AML-193 (cell line): ENCODE measurements at regions not wholly inside any gene's neighbourhood (a gene's known extent, or its start where the extent isn't known, plus 50 kb on each side); places are given as distances from the start of the nearest gene placed in this dataset.

Experiments
- DNase-seq, 2 experiments: peaks; one replicate each; lab custom pipeline; 2025; lab: John Stamatoyannopoulos, UW

DNA sequence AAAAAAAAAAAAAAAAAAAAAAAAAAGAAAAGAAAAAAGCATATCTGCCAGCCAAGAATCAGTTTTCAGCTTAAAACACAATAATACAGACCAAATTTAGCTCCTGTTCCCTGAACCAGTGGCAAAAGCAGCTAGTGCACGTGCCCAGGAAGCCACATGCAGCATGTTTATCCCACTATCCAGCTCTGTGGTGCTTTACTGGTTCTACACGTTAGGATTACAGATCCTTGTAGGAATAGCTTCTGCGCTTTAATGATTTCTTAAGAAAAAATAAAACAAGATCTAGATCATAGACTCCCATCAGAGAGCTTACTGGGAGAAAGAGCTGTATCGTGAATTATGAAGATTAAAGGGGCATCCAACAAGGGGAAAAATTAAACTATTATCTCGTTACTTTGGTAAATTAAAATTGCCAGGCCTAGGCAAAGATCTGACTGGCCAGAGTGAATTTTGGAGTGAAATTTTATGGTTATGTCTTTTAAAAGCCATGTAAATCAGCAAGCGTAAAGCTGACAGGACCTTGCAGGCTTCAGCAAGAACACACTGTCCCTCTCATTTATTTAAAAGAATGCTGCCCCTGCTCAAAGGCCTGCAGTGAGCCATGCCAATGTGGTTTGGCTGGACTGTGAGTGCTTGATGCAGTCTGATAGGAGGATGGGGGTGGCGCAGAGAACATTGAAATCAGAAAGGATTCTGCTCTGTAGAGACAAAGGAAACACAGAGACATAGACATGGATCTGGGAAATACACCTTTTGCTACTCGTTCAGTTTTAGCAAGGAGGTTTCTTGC, 177.3 kb upstream of the PHYHIPL start:
- DNase-seq, result no peak

DNA sequence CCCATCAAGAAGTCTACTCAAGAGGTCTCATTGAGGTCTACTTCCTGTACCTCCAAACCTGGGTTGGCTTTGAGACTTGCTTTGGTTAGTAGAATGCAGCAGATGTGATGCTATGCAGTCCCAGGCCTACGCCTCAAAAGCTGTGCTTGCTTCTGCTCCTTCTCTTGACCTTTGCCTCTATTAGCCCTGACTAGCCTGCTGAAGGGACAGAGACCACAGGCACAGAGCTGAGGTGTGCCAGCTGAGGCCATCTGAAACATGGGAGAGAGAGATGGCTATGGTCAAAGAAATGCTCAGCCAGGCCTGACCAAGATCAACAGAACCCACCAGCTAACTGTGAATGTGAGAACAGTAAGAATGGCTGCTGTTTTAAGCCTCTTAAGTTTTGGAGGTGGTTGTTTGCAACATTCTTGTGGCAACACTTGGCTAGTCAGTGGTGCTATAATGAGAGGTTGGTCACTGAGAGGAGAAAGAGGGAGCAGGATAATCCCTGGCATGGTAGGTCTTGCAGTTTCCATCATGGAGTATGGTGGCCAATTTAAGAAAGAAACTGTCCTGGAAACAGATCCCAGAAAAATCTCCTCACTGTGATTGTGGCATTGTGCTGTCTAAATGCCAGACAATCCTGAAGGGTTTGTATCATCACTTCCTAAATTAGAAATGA, 176.1 kb upstream of the PHYHIPL start:
- DNase-seq, result no peak

DNA sequence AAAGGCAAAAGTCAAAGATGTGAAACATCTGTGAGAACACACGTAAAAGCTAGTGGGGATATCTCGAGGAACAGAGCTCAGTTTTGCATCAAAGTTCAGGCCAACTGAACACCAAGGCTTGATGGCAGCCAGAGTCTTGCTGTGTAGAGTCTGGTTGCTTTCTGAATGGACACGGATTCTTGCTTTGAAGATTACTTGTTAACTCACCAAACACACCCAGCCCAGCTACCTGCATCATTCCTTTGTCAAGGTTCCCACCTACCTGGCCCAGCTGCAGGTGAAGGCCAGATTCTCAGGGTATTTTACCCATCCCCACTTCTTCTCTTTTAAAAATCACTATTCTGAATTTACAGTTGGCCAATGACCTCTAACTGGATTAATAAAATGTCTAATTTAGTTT, 174.4 kb upstream of the PHYHIPL start:
- no peak for DNase-seq

DNA sequence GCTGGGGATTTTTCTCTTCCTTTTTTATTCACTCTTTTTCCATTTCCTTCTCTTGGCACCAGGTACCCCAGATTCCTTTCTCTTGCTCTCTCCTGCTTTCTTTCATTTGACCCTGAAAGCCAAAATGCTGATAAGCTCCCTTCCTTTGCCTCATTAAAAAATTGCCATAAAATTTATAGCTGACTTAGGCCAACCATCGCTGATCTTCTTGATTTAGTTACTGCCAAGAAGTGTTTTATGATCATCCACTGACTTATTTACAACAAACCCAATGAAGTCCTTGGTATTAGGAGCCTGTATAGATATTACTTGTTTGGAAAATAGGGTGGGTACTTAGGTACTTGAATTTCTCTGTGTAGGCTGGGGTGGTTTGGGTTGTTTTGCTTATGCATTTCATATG, 173.2 kb upstream of the PHYHIPL start:
- DNase-seq, result no peak

DNA sequence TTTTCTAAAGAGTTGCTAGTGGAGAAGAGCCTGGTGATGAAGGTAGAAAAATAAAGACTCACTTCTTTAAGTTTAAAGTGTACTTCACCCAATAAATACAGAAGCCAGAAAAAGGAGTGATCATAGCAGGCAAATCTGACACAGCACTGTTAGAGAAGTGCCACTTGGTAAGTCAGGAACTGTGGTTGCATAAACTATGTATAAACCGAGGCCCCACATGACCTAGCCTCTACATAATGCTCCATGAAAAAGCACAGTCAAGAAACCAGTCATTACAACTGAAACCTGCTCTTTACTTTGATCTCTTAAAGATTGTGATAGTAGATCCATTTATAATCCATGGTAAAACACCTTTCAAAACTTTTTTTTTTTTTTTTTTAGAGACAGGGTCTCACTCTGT, 172.1 kb upstream of the PHYHIPL start:
- DNase-seq, result no peak

DNA sequence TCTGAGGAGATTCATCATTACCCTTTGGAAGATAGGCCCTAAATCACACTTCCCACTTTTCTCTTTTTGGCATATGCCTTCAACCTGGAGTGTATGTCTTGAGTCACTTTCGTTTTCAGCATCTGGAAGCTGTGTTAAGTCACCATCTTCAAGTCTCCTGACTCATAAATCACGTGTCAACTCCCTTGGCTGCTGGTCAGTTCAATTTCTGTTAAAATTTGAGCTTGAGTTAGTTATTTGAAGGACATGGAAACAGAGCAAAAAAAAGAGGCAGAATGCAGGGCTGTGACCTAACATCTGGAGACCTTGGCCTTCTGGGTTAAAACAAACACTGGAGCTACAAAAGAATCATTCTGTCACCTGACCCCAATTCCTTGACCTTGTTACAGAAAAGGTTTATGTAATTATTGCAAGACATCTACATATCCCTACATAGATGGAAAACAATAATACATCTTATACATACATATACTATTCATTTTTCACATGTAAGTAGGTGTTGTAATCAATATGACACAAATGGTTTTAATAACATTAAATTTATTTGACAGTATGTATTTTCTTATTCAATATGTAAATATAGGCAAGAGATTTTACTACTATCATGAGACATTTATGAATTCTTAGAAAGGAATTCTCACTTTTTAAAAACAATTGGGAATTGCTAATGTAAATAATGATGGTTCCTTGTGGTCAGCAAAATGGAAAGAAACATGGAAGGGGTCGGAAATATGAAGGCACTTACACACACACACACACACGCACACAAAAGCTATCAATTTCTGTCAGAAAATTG, 169.7 kb upstream of the PHYHIPL start:
- DNase-seq, result no peak

DNA sequence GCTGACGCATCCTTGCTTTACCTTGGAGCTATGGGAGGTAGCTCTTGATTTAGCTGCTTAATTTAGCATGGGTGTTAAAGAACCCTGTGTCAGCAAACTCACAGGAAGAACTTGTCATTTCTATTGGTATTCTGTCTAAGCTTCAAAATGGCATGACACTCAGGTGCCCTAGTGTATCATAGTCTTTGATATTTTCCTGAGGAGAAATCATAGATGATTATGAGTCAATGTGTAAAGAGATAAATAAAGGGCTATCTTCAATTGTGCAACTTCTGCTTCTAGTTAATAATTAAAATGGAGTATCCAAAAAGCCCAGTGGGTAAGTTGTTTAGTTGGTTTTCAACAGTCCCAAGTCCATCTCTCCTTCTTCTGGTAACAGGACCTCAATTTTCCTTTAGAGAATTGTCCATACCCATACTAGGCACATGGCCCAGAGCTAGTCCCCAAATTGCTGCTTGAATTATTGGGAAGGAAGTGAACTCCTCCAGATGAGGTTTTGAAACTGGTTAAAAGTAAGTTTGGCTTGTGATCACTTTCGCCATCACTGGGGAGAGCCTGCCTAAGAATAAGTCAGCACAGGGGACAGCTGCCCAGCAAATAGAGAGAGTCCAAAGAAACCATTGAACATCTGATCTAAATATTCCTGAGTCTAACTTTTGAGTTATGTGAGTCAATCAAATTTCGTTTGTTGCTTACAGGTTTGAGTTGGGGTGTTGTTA, 169.0 kb upstream of the PHYHIPL start:
- DNase-seq, result no peak

DNA sequence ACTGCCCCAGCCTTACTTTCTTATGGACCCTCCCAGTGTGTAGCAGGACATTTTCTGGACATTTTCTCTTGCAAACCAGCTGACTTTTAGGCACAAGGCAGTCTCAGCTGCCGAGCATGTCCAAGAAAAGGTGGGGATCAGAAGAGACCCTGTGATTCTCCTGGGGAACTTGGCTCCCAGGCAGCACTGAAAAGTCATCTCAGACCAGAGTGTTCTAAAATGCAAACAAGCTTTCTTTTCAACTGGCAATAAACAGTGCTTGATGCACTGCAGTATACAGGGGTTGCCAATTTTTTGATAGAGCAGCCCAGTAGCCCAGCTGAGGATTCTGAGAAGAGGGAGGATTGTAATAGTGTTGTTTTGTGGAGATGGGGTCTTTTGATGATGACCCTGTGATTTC, 168.0 kb upstream of the PHYHIPL start:
- DNase-seq, result no peak

DNA sequence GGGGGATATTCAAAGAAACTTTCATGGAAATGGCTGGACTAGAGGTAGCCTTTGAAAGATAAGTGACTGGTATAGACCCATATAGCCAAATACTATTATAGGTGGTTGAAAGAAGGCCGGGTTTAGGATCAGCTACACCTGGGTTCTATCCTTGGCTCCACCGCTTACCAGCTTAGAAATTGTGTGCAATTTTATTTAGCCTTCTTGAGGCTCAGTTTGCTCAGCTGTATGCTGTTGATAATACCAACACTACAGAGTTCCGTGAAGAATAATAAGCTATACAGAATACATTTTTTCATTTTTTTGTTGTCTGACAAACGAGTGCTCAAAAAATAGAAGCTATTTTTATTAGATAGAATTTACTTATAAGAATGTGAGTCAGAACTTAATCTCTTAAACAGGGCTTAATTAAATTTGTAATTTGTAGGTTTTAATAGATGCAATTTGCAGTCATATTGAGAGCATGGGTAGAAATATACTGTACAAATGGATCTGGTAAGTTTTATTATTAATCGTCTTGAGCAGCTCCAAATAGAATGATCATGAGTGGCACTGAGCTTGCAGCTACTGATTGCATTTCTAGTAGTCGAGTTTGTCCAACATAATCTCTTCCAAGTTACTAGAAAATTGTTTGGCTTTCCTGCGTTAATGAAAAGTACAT, 164.3 kb upstream of the PHYHIPL start:
- no peak for DNase-seq

DNA sequence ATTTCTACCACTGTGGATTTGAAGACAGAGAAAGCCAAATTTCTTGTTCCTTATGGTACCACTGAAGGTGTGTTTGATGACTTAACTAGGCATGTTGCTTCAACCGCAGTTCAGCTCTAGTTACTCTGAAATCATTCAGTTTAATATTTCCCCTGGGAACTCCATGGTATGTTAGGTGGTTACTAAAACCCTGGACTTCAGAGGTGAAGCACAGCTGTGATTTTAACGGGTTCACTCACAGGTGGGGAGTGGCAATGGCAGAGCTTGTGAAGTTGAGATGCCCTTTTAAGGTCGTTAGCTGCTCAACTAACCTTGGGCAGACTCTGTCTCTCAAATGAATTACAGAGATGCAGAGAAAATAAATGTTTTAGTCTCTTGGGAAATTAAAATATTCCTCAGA, 163.6 kb upstream of the PHYHIPL start:
- DNase-seq, result no peak

DNA sequence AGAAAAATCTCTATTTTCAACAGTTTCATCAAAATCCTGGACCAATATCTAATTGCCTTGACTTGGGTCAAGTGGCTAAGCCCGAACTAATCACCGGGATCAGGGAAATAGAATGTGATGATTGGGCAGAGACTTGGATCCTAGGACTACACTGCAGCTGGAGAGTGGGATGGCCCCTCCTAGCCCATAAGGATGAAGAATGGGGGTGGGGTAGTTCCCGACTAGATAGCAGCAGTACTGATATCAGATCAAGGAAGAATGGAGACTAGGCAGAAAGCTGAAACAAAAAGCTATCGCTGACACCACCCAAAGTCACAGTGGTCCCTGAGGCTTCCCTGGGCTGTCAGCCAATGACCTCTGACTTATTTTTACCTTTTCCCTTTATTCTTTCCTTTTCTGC, 160.4 kb upstream of the PHYHIPL start:
- DNase-seq, result no peak

DNA sequence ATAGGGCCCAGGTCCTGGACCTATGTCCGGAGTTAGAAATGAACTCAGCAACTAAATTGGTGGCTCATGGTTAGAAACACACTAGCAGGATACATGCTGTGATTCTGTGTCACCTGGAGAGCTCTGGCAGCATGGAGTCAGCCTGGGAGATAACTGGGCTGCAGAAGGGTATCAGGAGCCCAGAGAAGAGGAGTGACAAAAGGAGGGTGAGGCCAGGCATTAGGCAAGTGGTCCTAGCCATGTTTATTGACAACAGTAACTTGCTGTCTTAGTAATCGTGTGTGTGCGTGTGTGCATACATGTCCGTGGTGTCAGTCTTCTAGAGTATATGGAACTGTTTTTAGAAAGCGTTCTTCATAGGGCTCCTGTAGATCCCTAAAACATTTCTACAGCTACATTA, 157.5 kb upstream of the PHYHIPL start:
- no peak for DNase-seq

DNA sequence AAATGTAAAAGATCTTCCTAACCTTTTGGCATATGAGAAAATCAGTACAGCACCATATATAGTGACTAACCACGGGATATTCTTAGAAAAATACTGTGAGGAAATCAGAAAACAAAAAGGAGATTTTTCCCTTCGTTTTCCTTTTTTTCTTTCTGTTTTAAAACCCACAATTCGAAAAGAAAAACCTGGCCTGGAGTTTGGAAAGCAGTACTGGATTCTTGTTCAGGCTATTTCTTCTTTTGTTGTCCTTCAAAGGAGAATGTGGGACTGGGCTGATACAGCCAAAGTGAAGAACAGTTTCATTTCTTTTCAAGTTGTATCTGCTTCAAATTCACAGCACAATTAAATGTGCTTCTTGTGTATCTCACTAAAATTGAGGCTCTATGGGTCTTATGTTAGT, 156.8 kb upstream of the PHYHIPL start:
- no peak for DNase-seq

DNA sequence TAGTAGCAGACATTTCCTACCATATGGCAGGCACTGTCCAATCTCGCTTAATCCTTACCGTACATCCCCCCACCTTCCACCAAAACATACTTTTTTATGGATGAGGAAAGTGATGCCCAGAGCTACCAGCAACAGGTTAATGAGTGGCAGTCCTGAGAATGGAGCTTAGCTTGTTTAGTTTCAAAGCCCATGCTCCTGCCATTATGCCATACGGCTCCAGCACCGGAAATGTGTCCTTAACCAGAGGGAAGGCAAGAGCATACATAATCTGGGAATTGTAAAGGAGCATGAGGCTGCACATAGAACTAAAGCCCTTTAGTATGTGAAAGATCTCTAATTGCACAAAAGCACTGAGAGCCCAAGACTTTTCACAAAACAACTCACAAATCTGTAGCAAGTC, 155.9 kb upstream of the PHYHIPL start:
- DNase-seq, result no peak

DNA sequence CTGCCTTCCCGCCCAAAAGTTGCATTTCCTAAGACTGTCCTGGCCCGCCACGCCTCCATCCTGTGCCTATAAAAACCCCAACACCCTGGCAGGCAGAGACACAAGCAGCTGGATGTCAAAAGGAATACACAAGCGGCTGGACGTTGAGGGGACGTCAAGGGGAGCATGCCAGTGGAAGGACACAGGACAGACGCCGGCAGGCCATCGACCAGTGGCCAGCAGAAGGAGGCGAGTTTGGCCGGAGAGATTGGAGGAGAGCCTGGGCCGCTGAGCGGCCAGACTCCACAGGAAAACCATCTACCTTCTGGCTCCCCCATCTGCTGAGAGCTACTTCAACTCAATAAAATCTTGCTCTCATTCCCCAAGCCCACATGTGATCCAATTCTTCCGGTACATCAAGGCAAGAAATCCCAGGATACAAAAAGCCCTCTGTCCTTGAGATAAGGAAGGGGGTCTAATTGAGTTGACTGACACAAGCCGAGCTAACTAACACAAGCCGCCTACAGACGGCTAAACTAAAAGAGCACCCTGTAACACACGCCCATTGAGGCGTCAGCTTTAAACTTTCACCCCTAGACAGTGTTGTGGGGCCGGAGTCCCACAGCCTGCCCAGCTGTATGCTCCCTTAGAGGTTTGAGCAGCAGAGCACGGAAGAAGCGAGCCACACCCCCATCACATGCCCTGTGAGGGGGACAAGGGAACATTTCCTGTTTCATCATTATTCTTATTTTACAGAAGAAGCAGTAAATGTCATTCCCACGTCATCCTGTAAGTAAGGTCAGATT, 150.3 kb upstream of the PHYHIPL start:
- DNase-seq, result no peak

DNA sequence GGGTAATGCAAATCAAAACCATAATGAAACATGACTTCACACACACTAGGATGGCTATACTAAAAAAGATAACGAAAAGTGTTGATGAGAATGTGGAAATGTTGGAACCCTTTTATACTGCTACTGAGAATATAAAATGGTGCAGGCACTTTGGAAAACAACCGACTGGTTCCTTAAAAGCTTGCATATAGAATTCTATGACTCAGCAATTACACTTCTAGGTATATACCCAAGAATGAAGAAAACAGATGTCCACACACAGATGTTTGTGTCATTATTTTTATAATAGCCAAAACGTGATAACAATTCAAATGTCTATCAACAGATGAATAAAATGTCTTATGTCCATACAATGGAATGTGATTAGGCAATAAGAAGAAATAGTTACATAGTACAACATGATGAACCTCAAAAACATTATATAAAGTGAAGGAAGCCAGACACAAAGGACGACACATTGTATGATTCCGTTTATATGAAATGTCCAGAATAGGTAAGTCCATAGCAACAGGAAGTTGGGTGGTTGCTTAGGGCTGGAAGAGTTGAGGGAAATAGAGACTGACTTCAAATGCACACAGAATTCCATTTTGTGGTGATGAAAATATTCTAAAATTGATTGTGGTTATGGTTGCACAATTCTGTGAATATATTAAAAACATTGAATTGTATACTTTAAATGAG, 148.3 kb upstream of the PHYHIPL start:
- DNase-seq, result no peak

DNA sequence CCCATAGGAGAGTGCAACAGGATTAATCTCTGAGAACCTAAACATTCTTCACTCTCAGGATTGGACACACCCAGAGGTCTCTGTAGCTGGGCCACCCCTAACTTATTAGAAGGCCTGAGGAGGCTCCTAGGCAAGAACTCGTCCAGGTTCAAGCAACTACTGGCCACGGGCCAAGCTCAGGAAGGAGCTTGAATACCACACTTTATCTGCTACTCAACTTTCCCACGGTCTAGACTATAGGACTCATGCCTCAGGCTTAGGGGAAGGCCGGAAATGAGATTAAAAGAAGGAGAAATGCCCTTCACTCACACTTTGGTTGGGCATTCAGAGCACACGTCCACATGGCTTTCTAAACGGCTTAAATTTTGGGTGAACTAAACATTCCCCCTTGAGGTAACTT, 142.8 kb upstream of the PHYHIPL start:
- DNase-seq, result no peak

DNA sequence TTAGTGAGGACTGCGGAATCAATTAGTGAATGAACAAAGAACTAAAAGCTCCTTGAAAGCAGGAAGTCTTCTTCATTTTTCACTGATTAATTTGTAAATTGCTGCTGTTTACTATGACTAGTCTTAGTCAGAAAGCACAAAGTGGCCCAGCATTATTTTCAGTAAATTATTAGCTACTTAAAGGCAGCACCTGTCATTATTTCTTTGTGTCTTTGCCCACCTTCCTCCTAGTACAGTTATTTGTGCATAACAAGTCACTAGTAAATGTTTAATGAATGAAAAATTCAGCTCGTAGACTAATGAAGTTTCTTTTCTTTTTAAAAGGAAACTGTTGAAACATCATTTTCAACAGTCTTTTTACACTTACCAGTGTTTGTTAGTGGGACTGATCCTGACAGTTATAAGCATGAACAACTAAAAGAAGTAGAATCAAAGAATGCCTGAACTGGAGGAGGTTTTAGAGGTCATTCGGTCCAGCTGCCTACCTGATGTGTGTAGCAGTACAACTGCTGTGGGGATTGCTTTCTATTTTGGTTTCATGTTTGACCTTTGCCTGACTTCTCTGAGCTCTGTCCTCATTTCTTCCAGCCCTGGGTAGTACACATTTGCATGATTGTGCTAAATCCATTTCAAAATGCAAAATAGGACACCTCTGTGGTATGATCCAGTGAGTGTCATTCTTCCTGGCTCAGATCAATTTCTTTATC, 140.0 kb upstream of the PHYHIPL start:
- no peak for DNase-seq

DNA sequence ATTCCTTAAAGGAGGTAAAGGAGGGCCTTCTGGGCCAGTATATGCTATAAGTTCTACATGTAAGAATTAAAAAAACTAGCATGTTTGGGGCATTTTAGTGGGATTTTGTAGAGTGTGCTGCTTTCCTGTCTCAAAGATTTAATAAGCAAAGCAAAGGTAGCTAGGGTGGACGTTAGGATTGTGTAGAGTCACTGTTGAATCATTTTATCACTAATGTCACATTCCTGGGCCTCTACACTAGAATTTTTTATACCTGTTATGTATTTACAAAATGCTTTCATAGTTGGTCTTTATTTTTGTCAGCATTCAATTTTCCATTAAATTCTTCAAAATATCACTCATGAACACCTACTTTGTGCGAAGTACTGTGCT, 139.4 kb upstream of the PHYHIPL start:
- no peak for DNase-seq

DNA sequence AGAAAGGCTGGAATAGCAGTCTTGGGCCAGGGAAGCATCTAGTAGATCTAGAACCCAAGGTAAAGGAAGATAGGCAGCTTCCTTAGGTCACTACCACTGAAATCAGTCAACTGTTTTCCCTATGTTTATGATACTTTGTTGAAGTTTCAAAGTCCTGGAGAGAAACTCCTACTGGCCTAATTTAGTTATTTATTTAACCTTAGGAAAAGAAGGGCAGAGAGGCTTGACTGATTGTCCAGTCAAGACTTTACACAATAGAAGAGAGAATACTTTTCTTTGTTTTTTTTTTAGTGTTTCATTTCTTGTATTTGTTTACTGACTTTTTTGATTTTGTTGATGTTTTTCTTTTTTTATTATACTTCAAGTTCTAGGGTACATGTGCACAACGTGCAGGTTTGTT, 138.9 kb upstream of the PHYHIPL start:
- DNase-seq, result no peak
